ENCODE measurements at regions not wholly inside any gene's neighbourhood (a gene's known extent, or its start where the extent isn't known, plus 50 kb on each side); places are given as distances from the start of the nearest gene placed in this dataset.

DNA sequence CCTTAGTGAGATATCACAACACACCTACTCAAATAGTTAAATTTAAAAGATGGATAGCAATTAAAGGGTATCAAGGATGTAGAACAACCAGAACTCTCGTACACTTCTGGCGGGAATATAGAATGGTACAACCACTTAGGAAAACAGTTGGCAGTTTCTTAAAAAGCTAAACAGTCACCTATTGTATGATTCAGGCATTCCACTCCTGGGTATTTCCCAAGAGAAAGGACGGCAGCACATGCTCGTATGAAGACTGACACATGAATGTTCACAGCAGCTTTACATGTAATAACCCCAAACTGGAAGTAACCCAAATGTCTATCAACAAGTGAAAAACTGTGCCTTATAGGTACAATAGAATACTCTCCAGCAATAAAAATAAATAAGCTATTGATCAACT lies 465.2 kb downstream of the VRK1 start:
- no peak overlapping the region for H3K27ac ChIP-seq (ENCODE audit: low read depth, low read length)
- H3K9ac ChIP-seq (ENCODE audit: low read length), result no peak overlapping the region
- DNase-seq (ENCODE audit: low read depth) (no peak), FAIRE-seq (no peak)
- Mint-ChIP-seq H3K4me1 (ENCODE audit: low read depth, unreplicated experiment) (peaks cover 22% of the 10 kb centered on the region), H3K27me3 (ENCODE audit: low read depth, unreplicated experiment) (no peaks in the 10 kb centered on the region), H3K4me3 (ENCODE audit: unreplicated experiment) (no peak overlapping the region), H3K9me3 (ENCODE audit: unreplicated experiment) (peaks cover 3% of the 10 kb centered on the region), H3K27ac (ENCODE audit: unreplicated experiment) (no peak overlapping the region), H3K36me3 (ENCODE audit: low read depth, unreplicated experiment) (no peaks in the 10 kb centered on the region)
- no peak overlapping the region for H2AFZ ChIP-seq (ENCODE audit: low read depth, low read length)
- no peaks in the 10 kb centered on the region for H3K79me2 ChIP-seq (ENCODE audit: insufficient read depth, low read length)
- H3K27me3 ChIP-seq (ENCODE audit: insufficient read depth, low read length), result no peaks in the 10 kb centered on the region
- no peaks in the 10 kb centered on the region for H3K36me3 ChIP-seq (ENCODE audit: insufficient read depth, low read length)
- no peaks in the 10 kb centered on the region for H3K9me3 ChIP-seq (ENCODE audit: insufficient read depth, low read depth, low read length)
- no peak for TF ChIP-seq EZH2 (IDR thresholded peaks at IDR 0.05; ENCODE audit: insufficient read depth, low read length)
- TF ChIP-seq, protein P1, sequence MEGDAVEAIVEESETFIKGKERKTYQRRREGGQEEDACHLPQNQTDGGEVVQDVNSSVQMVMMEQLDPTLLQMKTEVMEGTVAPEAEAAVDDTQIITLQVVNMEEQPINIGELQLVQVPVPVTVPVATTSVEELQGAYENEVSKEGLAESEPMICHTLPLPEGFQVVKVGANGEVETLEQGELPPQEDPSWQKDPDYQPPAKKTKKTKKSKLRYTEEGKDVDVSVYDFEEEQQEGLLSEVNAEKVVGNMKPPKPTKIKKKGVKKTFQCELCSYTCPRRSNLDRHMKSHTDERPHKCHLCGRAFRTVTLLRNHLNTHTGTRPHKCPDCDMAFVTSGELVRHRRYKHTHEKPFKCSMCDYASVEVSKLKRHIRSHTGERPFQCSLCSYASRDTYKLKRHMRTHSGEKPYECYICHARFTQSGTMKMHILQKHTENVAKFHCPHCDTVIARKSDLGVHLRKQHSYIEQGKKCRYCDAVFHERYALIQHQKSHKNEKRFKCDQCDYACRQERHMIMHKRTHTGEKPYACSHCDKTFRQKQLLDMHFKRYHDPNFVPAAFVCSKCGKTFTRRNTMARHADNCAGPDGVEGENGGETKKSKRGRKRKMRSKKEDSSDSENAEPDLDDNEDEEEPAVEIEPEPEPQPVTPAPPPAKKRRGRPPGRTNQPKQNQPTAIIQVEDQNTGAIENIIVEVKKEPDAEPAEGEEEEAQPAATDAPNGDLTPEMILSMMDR (IDR thresholded peaks at IDR 0.05; ENCODE audit: insufficient read depth, low read depth, low read length), result no peak
- H3K4me3 ChIP-seq (ENCODE audit: insufficient read depth, low read depth, low read length), result no peak overlapping the region
- peaks cover 11% of the 10 kb centered on the region for H3K4me1 ChIP-seq (ENCODE audit: insufficient read depth, low read length)
- no peak overlapping the region for H3K4me2 ChIP-seq (ENCODE audit: low read length)
- H4K20me1 ChIP-seq (ENCODE audit: insufficient read depth, low read length), result no peaks in the 10 kb centered on the region

DNA sequence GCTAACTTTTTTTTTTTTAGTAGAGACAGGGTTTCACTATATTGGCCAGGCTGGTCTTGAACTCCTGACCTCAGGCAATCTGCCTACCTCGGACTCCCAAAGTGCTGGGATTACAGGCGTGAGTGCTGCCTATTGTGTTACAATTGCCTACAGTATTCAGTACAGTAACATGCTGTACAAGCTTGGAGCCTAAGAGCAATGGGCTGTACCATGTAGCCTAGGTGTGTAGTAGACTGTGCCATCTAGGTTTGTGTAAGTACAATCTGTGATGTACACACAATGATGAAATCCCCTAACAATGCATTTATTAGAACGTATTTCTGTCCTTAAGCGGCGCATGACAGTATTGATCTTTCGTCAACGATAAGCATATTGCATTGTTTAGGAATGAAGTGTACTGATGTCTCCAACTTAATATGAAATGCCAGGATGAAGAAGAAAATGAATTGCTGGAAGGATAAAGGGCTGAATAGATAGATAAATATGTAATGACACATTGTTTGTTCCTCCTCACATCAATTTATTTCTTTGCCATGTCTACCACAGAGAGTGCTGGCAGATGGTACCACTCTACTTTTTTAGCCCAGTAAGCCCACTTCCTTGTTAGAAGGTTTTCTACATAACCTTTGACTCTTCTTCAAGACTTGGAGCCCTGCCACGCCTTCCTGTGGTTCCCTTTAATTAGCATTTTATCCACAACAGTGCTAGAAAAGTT lies 467.5 kb downstream of the VRK1 start:
- Histone ChIP-seq H3K4me1 (ENCODE audit: insufficient read depth, low read length) (peaks cover 22% of the 10 kb centered on the region), H3K27ac (ENCODE audit: low read depth, low read length) (no peak overlapping the region), H3K4me3 (ENCODE audit: insufficient read depth, low read depth, low read length) (no peak overlapping the region), H3K27me3 (ENCODE audit: insufficient read depth, low read length) (peaks cover 4% of the 10 kb centered on the region), H3K4me2 (ENCODE audit: low read length) (peak overlapping the region; percentile 1), H3K9ac (ENCODE audit: low read length) (no peak overlapping the region), H2AFZ (ENCODE audit: low read depth, low read length) (no peak overlapping the region), H3K36me3 (ENCODE audit: insufficient read depth, low read length) (no peaks in the 10 kb centered on the region), H3K79me2 (ENCODE audit: insufficient read depth, low read length) (no peaks in the 10 kb centered on the region), H4K20me1 (ENCODE audit: insufficient read depth, low read length) (no peaks in the 10 kb centered on the region), H3K9me3 (ENCODE audit: insufficient read depth, low read depth, low read length) (no peaks in the 10 kb centered on the region)
- Mint-ChIP-seq H3K36me3 (ENCODE audit: low read depth, unreplicated experiment) (no peaks in the 10 kb centered on the region), H3K4me3 (ENCODE audit: unreplicated experiment) (no peak overlapping the region), H3K9me3 (ENCODE audit: unreplicated experiment) (peaks cover 2% of the 10 kb centered on the region), H3K4me1 (ENCODE audit: low read depth, unreplicated experiment) (peaks cover 34% of the 10 kb centered on the region), H3K27me3 (ENCODE audit: low read depth, unreplicated experiment) (no peaks in the 10 kb centered on the region), H3K27ac (ENCODE audit: unreplicated experiment) (no peak overlapping the region)
- DNase-seq (ENCODE audit: low read depth) (peak; percentile 58), FAIRE-seq (no peak)
- TF ChIP-seq, protein P1 (IDR thresholded peaks at IDR 0.05; ENCODE audit: insufficient read depth, low read depth, low read length), result no peak
- no peak for TF ChIP-seq EZH2 (IDR thresholded peaks at IDR 0.05; ENCODE audit: insufficient read depth, low read length)

DNA sequence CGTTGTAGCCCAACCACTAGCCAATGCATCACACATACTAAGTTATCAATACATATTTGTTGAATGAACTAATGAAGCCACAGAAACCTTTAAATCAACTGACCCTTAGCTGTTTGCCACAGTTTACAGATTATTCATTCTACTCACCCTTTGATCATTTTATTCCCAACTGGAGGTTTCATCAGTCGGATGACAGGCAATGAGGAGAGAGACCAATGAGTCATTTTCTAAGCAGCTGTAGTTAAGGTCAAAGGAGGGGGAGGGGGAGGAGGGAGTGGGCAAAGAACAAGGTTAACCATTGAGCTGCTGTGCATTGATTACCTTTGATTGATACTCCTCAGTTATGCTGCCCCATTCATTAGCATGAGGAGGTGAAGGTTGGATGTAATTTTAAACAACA lies 469.5 kb downstream of the VRK1 start:
- H3K4me1 ChIP-seq (ENCODE audit: insufficient read depth, low read length), result peaks cover 22% of the 10 kb centered on the region
- Mint-ChIP-seq H3K4me1 (ENCODE audit: low read depth, unreplicated experiment) (peaks cover 37% of the 10 kb centered on the region), H3K36me3 (ENCODE audit: low read depth, unreplicated experiment) (no peaks in the 10 kb centered on the region), H3K27me3 (ENCODE audit: low read depth, unreplicated experiment) (no peaks in the 10 kb centered on the region), H3K4me3 (ENCODE audit: unreplicated experiment) (no peak overlapping the region), H3K9me3 (ENCODE audit: unreplicated experiment) (no peaks in the 10 kb centered on the region), H3K27ac (ENCODE audit: unreplicated experiment) (peak overlapping the region; percentile 67)
- TF ChIP-seq, protein P1 (IDR thresholded peaks at IDR 0.05; ENCODE audit: insufficient read depth, low read depth, low read length), result no peak
- TF ChIP-seq EZH2 (IDR thresholded peaks at IDR 0.05; ENCODE audit: insufficient read depth, low read length), result no peak
- no peaks in the 10 kb centered on the region for H3K79me2 ChIP-seq (ENCODE audit: insufficient read depth, low read length)
- no peak overlapping the region for H3K9ac ChIP-seq (ENCODE audit: low read length)
- DNase-seq (ENCODE audit: low read depth), result peak; percentile 95
- H3K4me2 ChIP-seq (ENCODE audit: low read length), result peak overlapping the region; percentile 63
- peaks cover 4% of the 10 kb centered on the region for H3K27me3 ChIP-seq (ENCODE audit: insufficient read depth, low read length)
- H3K36me3 ChIP-seq (ENCODE audit: insufficient read depth, low read length), result no peaks in the 10 kb centered on the region
- H4K20me1 ChIP-seq (ENCODE audit: insufficient read depth, low read length), result no peaks in the 10 kb centered on the region
- H3K9me3 ChIP-seq (ENCODE audit: insufficient read depth, low read depth, low read length), result no peaks in the 10 kb centered on the region
- no peak overlapping the region for H2AFZ ChIP-seq (ENCODE audit: low read depth, low read length)
- no peak for FAIRE-seq
- peak overlapping the region; percentile 45 for H3K27ac ChIP-seq (ENCODE audit: low read depth, low read length)
- H3K4me3 ChIP-seq (ENCODE audit: insufficient read depth, low read depth, low read length), result no peak overlapping the region

Data from astrocyte (in vitro differentiated cells and primary cell).